Lung (tissue), 11 donors: ENCODE measurements at regions not wholly inside any gene's neighbourhood (a gene's known extent, or its start where the extent isn't known, plus 50 kb on each side); places are given as distances from the start of the nearest gene placed in this dataset.

ENCODE experiments used
- ATAC-seq: fragments of 200-7000 bp; cut with Tn5 transposase; one replicate; pipeline ENCODE4 v1.9.1; 2020; ENCODE audit warnings: moderate number of reproducible peaks; ENCODE audit not compliant: insufficient read depth, low FRiP score
- DNase-seq, 3 donors: peaks; one replicate each; pipeline ENCODE4 v3.0.0-alpha.2; 2013 to 2017
- H3K27ac ChIP-seq, 2 donors: one replicate each; pipeline ENCODE4 v1.5.1; 2013; ENCODE audit warnings: mild to moderate bottlenecking in 2 of 2, moderate library complexity in 2 of 2, control low read depth in 1 of 2, inconsistent platforms in 1 of 2, low read depth in 1 of 2, low read length in 1 of 2
- H3K27me3 ChIP-seq, 3 donors: one replicate each; pipeline ENCODE4 v1.5.1; 2013; ENCODE audit warnings: low read length in 2 of 3; ENCODE audit not compliant: control insufficient read depth in 3 of 3, insufficient read depth in 3 of 3
- H3K36me3 ChIP-seq, 4 donors: one replicate each; pipeline ENCODE4 v1.5.1; 2013; ENCODE audit warnings: low read length in 4 of 4, mild to moderate bottlenecking in 1 of 4, moderate library complexity in 1 of 4; ENCODE audit not compliant: control insufficient read depth in 4 of 4, insufficient read depth in 4 of 4
- H3K4me1 ChIP-seq, 5 donors: one replicate each; pipeline ENCODE4 v1.5.1; 2013; ENCODE audit warnings: low read length in 5 of 5, mild to moderate bottlenecking in 2 of 5, moderate library complexity in 1 of 5; ENCODE audit not compliant: control insufficient read depth in 5 of 5, insufficient read depth in 5 of 5
- H3K4me3 ChIP-seq: one replicate; pipeline ENCODE4 v1.5.1; 2013; ENCODE audit warnings: mild to moderate bottlenecking, control low read depth, moderate library complexity
- H3K9ac ChIP-seq, 2 donors: one replicate each; pipeline ENCODE4 v1.5.1; 2013; ENCODE audit warnings: low read length in 2 of 2, control low read depth in 1 of 2; ENCODE audit not compliant: insufficient read depth in 1 of 2
- H3K9me3 ChIP-seq, 4 donors: one replicate each; pipeline ENCODE4 v1.5.1; 2013; ENCODE audit warnings: low read length in 3 of 4, mild to moderate bottlenecking in 1 of 4, moderate library complexity in 1 of 4; ENCODE audit not compliant: control insufficient read depth in 4 of 4, insufficient read depth in 3 of 4
- WGBS, 2 donors: extraction: QIAGEN DNeasy Blood & Tissue Kit; methylation state at CpG; one replicate each; pipeline ENCODE4 v1.1.7; 2013; 5-methylcytosine and 5-hydroxymethylcytosine counted together
- TF ChIP-seq, protein P1 (sequence below): IDR thresholded peaks from 2 replicates; pipeline ENCODE4 v1.5.1; 2012; ENCODE audit warnings: mild to moderate bottlenecking; ENCODE audit errors: control extremely low read depth, extremely low read depth
- donor health status: control.
- donor health status: control.
- donor health status: Bipolar disorder and iron deficiency.
- donor health status: healthy.
- donor health status: DM: yes; HTN: yes; CAD: no.

DNA sequence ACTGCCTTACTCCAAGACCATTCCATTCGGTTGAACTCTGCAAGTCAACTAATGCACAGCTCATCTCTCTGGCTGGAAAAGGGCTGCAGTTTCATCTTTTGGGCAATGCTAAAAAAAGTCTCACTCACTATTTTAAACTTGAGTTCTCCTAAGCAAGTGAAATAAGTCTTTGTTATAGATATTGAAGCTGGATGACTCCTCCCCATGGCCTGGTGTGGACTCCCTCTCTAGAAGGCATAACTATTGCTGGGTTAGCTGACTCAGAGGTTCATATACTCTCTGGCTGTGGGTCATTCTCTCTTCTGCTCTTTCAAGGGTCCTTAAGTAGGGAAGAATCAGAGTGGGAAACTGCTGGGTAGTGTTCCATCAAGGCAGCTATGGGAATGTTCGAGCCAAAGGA is 88.0 kb downstream of the XCL2 start:
- H3K4me1 ChIP-seq: no peaks in the 10 kb centered on the region
- TF ChIP-seq, protein P1, sequence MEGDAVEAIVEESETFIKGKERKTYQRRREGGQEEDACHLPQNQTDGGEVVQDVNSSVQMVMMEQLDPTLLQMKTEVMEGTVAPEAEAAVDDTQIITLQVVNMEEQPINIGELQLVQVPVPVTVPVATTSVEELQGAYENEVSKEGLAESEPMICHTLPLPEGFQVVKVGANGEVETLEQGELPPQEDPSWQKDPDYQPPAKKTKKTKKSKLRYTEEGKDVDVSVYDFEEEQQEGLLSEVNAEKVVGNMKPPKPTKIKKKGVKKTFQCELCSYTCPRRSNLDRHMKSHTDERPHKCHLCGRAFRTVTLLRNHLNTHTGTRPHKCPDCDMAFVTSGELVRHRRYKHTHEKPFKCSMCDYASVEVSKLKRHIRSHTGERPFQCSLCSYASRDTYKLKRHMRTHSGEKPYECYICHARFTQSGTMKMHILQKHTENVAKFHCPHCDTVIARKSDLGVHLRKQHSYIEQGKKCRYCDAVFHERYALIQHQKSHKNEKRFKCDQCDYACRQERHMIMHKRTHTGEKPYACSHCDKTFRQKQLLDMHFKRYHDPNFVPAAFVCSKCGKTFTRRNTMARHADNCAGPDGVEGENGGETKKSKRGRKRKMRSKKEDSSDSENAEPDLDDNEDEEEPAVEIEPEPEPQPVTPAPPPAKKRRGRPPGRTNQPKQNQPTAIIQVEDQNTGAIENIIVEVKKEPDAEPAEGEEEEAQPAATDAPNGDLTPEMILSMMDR: no peak
- 93 to 96% methylated on average over 2 of the region's 2 CpGs for WGBS, 2 donors
- no peaks in the 10 kb centered on the region for H3K27me3 ChIP-seq
- H3K4me3 ChIP-seq: no peak overlapping the region
- no peak for DNase-seq
- H3K9ac ChIP-seq: no peak overlapping the region
- H3K27ac ChIP-seq: no peak overlapping the region
- H3K9me3 ChIP-seq: peaks cover 0 to 4% (median 3%) of the 10 kb centered on the region in 4 donors
- no peaks in the 10 kb centered on the region for H3K36me3 ChIP-seq
- no peak for ATAC-seq

DNA sequence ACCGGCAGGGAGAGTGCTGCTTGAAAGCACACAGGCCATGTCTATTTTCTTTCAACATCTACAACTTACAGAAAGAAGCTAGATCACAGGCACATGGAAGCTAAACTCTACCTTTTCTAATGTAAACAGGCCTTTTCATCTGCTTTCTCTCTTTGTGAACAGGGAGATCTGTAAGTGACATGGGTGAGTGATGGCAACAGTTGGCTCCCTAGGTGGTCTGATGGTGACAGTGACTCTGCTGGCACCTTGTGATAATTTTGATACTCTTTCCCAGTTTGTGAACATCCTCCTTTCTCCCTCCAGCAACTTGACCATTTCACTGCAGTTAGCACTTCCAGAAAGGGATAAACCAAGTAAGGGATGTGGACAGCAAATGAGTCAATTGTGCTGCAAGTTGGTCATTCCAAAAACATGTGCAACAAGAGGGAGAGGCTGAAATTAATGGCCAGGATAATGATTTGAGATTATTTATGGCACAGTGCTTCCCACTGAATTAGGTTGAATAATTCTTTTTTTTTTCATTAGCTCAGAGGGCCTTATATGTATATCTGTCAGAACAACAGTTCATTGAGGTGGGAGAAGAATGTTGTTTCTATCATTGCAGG is 89.5 kb downstream of the XCL2 start:
- H3K9ac ChIP-seq: no peak overlapping the region
- 65 to 67% methylated on average over 1 of the region's 1 CpG for WGBS, 2 donors
- no peaks in the 10 kb centered on the region for H3K36me3 ChIP-seq
- peaks cover 0 to 4% (median 1%) of the 10 kb centered on the region in 4 donors for H3K9me3 ChIP-seq
- H3K27ac ChIP-seq: no peak overlapping the region
- H3K4me1 ChIP-seq: no peaks in the 10 kb centered on the region
- ATAC-seq (no peak), DNase-seq (no peak)
- TF ChIP-seq, protein P1: no peak
- H3K4me3 ChIP-seq: no peak overlapping the region
- no peaks in the 10 kb centered on the region for H3K27me3 ChIP-seq

DNA sequence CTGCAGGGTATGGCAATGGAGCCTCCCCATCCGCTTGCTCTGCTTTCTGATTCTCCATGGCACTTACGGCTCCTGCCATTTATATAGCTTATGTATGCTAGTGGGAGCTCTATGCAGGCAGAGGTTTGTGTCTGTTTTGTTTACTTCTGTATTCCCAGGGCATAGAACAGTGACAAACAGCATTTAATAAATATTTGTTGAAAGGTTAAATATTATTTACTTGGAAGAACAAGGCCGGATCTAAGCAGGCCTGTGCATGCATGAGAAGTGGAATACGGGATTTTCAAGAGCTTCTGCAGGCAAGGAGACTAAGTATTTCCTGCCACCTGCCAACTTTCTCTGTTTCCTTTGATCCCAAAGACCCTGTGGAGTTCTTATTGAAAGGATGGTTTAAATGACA is 90.7 kb downstream of the XCL2 start:
- Histone ChIP-seq H3K9me3 (peaks cover 0 to 4% (median 1%) of the 10 kb centered on the region in 4 donors), H3K4me1 (no peaks in the 10 kb centered on the region), H3K9ac (no peak overlapping the region), H3K27me3 (no peaks in the 10 kb centered on the region), H3K27ac (no peak overlapping the region), H3K4me3 (no peak overlapping the region), H3K36me3 (no peaks in the 10 kb centered on the region)
- no peak for ATAC-seq
- TF ChIP-seq, protein P1: no peak
- no peak for DNase-seq
- WGBS, 2 donors: 85 to 89% methylated on average over 4 of the region's 4 CpGs

DNA sequence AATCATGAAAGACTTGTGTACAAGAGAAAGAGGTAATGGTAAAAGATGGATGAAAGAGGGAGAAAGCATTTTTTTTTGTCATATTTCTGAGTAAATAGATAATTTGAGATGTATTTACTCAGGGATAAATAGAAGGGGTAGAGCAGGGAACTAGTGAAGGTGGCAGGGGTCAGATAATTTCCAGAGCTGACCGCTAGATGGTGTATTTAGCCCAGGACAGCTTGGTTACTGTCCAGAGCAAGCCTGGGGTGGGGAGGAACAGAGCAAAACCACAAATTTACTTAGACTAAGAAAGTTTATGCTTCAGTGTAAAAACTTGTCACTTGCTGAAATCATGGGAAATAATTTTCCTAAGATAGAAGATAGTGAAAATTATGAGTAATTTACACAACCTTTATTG is 91.5 kb downstream of the XCL2 start:
- ATAC-seq (no peak), DNase-seq (no peak)
- Histone ChIP-seq H3K4me3 (no peak overlapping the region), H3K36me3 (no peaks in the 10 kb centered on the region), H3K9me3 (peaks cover 0 to 4% (median 1%) of the 10 kb centered on the region in 4 donors), H3K27ac (no peak overlapping the region), H3K9ac (no peak overlapping the region), H3K27me3 (no peaks in the 10 kb centered on the region), H3K4me1 (no peaks in the 10 kb centered on the region)
- TF ChIP-seq, protein P1: no peak
- WGBS, 2 donors: 91 to 93% methylated on average over 1 of the region's 1 CpG
